Activated naive CD4-positive, alpha-beta T cell treated with anti-CD3 and anti-CD28 coated beads, Interleukin-2, amount 50 U/mL, for 24 hours (primary cell): ENCODE measurements at regions not wholly inside any gene's neighbourhood (a gene's known extent, or its start where the extent isn't known, plus 50 kb on each side); places are given as distances from the start of the nearest gene placed in this dataset.
"Not testable (repeated sequence)": the region's sequence is repeated elsewhere in the genome, so short reads cannot be mapped to it uniquely, and the experiment has no call there.

ENCODE experiments used
- H3K27ac Mint-ChIP-seq: one replicate; pipeline ENCODE4 v1.8.0; 2021; ENCODE audit warnings: mild to moderate bottlenecking, mixed read lengths
- H3K27me3 Mint-ChIP-seq: one replicate; pipeline ENCODE4 v1.8.0; 2021; ENCODE audit warnings: mixed read lengths
- H3K36me3 Mint-ChIP-seq: one replicate; pipeline ENCODE4 v1.8.0; 2021; ENCODE audit warnings: mixed read lengths
- H3K4me1 Mint-ChIP-seq: one replicate; pipeline ENCODE4 v1.8.0; 2021; ENCODE audit warnings: mixed read lengths
- H3K4me3 Mint-ChIP-seq: one replicate; pipeline ENCODE4 v1.8.0; 2021; ENCODE audit warnings: mild to moderate bottlenecking, mixed read lengths
- H3K9me3 Mint-ChIP-seq: one replicate; pipeline ENCODE4 v1.8.0; 2021; ENCODE audit warnings: mixed read lengths

DNA sequence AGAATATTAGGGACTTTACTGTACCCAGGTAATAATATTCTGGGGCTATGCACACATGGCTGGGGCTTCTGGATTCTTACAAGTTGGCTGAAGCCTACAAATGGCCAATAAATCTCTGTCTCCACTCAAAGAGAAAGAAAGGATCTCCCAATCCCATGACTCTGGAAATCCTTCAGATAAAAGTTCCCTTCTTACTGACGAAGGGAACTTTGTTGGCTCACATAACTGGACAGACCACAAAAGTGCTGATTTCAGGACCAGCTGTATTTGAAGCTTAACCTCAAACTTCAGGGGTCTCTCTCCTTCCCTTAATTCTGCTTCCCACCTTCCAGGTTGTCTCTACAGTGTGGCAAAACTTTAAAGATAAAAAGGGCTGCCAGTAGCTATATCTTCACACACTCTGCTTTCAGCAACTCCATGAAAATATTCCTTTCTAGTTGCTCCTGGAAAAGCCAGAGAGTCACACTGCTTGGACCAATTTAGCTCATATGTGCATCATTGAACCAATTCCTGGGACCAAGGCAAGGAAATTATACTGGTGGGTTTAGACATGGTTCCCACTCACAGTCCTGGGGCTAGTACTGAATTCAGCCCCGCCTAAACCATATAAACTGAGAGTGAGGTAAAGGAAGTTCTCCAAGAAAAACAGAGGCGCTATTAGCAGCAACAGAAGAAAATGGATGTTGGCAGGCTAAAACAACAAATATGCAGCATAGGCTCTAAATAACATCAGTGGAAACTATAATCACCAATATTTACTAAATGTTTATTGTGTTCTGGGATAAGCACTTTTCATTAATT is 290.0 kb upstream of the GADL1 start:
- H3K9me3 Mint-ChIP-seq = no peaks in the 10 kb centered on the region
- H3K27ac Mint-ChIP-seq = no peak overlapping the region

DNA sequence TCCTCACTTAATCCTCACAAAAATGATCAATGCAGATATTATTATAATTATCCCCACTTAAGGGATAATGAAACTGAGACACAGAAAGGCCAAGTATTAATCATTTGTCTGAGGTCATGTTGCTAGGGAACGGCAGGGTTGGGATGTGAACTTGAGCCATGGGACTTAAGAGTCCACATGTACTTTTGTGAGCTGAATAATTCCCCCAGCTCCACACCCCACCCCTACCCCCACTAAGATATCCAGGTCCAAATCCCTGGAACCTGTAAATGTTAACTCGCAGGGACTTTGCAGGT is 290.5 kb upstream of the GADL1 start:
- Mint-ChIP-seq H3K4me1 (peaks cover 10% of the 10 kb centered on the region), H3K4me3 (no peak overlapping the region), H3K36me3 (no peaks in the 10 kb centered on the region), H3K27me3 (no peaks in the 10 kb centered on the region), H3K9me3 (no peaks in the 10 kb centered on the region), H3K27ac (no peak overlapping the region)

More for the DNA sequence above, 290.0 kb upstream of the GADL1 start:
- H3K4me1 Mint-ChIP-seq = peaks cover 10% of the 10 kb centered on the region
- no peaks in the 10 kb centered on the region for H3K27me3 Mint-ChIP-seq
- no peaks in the 10 kb centered on the region for H3K36me3 Mint-ChIP-seq
- H3K4me3 Mint-ChIP-seq = no peak overlapping the region

DNA sequence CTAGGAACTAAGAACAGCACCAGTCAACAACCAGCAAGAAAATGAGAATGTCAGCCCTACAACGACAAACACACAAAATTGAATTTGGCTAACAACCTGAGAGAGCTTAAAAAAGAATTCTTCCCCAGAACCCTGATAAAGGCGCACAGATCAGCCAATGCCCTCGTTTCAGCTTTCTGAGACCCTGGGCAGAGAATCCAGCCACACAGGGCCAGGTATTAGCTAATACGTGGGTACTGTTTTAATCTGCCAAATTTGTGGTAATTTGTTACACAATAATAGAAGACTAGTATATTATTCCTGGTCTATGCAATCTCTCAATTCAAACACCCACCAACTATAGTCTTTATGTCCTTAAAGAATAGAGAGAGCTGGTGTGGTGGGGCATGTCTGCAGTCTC is 291.6 kb upstream of the GADL1 start:
- H3K9me3 Mint-ChIP-seq = no peaks in the 10 kb centered on the region
- no peak overlapping the region for H3K27ac Mint-ChIP-seq
- H3K4me3 Mint-ChIP-seq = no peak overlapping the region
- H3K36me3 Mint-ChIP-seq = no peaks in the 10 kb centered on the region
- H3K4me1 Mint-ChIP-seq = peaks cover 10% of the 10 kb centered on the region
- no peaks in the 10 kb centered on the region for H3K27me3 Mint-ChIP-seq

DNA sequence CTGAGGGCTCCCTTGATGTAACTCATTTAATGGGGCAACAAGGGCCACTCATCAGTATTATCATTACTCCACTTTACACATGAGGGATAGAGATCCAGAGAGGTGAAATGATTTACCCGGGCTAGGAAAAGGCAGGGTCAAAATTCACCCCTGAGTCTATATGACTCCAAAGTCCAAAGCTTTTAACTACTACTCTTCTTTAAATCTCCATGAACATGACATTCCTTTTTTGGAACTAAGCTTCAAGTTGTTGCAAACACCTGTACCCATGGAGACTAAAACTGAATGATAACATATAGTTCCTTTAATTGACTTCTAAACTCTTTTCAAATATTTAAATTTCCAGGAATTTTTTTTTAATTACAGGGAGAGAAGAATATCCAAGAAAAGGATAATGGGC is 292.9 kb upstream of the GADL1 start:
- Mint-ChIP-seq H3K4me3 (no peak overlapping the region), H3K4me1 (peaks cover 10% of the 10 kb centered on the region), H3K27ac (no peak overlapping the region), H3K27me3 (no peaks in the 10 kb centered on the region), H3K9me3 (no peaks in the 10 kb centered on the region), H3K36me3 (no peaks in the 10 kb centered on the region)

DNA sequence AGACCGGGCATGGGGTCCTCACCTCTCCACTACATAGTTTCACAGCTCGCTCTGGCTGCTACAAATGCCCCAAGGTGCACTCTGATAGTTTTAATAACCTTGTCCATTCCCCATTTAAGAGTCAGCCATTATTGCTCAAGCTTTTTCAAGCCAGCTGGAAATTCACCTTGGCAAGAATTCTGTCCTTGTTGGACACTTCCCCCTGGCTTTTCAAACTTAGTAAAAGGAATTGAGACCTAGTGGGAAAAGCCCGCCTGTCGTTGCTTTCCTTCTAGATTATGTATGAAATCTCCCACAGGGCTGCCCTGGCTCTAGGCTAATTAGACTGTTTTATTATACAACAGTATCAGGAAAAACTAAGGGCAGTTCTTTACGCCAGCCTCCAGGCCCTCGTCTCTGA is 293.7 kb upstream of the GADL1 start:
- Mint-ChIP-seq H3K36me3 (no peaks in the 10 kb centered on the region), H3K4me3 (no peak overlapping the region), H3K27ac (no peak overlapping the region), H3K27me3 (no peaks in the 10 kb centered on the region), H3K9me3 (no peaks in the 10 kb centered on the region), H3K4me1 (peaks cover 12% of the 10 kb centered on the region)

DNA sequence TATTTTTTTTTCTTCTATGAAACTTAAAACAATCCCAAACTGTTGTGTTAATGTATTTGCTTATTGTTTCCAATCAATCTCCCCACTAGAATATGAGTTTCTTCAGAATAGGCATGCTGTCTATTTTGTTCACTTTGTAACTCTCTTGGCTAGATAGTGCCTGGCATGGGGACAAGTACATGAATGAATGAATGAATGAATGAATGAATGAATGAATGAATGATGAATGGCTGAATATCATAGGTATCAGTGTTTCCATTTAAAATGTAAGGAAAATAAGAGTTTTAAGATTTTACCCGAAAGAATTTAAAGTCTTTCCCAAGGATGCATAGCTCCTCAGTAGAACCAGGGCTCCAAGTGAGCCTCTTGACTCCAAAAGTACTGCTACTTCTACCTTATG is 294.9 kb upstream of the GADL1 start:
- no peaks in the 10 kb centered on the region for H3K9me3 Mint-ChIP-seq
- no peaks in the 10 kb centered on the region for H3K36me3 Mint-ChIP-seq

DNA sequence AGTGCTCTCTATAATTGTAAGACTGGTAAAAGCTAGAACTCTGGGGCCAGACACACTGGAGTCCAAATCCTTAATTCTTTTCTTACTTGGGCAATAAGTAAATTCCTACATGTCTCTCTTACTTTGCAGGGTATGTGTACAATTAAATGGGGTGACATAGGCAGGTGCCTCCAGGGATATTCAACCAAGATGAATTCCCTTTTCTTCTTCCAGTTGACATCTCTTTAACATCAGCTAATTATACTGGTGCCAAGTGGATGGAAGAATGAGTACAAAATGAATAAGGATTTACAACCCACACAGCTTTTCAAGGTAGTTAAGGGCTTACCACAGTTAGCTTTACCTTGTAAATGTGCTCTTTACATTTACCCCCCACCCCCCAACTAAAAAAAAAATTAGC is 295.5 kb upstream of the GADL1 start:
- peaks cover 26% of the 10 kb centered on the region for H3K4me1 Mint-ChIP-seq
- no peaks in the 10 kb centered on the region for H3K36me3 Mint-ChIP-seq
- H3K27me3 Mint-ChIP-seq = no peaks in the 10 kb centered on the region
- no peak overlapping the region for H3K4me3 Mint-ChIP-seq
- H3K9me3 Mint-ChIP-seq = no peaks in the 10 kb centered on the region
- no peak overlapping the region for H3K27ac Mint-ChIP-seq

More for the DNA sequence above, 294.9 kb upstream of the GADL1 start:
- H3K4me1 Mint-ChIP-seq = peaks cover 22% of the 10 kb centered on the region
- H3K4me3 Mint-ChIP-seq = no peak overlapping the region
- no peak overlapping the region for H3K27ac Mint-ChIP-seq
- no peaks in the 10 kb centered on the region for H3K27me3 Mint-ChIP-seq

DNA sequence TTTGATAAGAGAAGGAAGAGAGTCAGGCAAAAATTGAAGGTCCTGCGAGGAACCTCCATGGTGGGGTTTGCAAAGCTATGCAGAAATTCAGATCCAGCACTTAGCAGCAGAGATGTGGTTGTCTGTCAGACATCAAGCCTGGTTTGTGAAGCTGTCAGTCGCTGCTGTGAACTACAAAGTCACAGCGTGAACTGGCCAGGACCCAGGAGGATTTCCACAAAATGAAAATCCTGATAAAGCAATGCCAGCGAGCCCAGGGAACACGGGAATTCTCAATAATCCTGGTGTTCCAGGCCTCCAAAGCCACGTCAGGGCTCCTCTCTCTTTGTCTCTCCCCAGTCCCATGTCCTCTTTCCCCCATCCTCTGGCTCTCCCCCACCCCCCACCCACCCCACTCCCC is 296.9 kb upstream of the GADL1 start:
- no peak overlapping the region for H3K27ac Mint-ChIP-seq
- H3K4me3 Mint-ChIP-seq = no peak overlapping the region
- no peaks in the 10 kb centered on the region for H3K9me3 Mint-ChIP-seq
- no peaks in the 10 kb centered on the region for H3K36me3 Mint-ChIP-seq
- peaks cover 32% of the 10 kb centered on the region for H3K4me1 Mint-ChIP-seq
- no peaks in the 10 kb centered on the region for H3K27me3 Mint-ChIP-seq

DNA sequence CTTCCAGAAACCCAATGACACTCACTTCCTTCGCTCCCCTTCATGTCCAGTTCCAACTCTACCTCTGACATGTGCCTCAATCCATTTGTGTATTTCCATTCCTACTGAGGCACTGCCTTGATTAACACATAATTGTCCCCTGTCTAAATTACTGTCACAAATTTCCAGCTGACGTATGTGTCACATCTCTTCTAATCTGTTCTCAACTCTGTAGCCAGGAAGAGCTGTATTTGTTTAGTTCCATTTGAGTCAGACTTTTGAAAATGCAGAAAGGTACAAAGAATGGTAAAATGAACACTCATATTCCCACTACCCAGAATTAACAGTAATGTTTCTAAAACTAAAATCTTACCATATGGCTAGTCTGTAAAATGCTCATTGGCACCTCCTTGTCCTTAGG is 299.0 kb upstream of the GADL1 start:
- Mint-ChIP-seq H3K27ac (peak overlapping the region; percentile 14), H3K36me3 (no peaks in the 10 kb centered on the region), H3K4me3 (no peak overlapping the region), H3K4me1 (peaks cover 22% of the 10 kb centered on the region), H3K27me3 (no peaks in the 10 kb centered on the region), H3K9me3 (no peaks in the 10 kb centered on the region)

DNA sequence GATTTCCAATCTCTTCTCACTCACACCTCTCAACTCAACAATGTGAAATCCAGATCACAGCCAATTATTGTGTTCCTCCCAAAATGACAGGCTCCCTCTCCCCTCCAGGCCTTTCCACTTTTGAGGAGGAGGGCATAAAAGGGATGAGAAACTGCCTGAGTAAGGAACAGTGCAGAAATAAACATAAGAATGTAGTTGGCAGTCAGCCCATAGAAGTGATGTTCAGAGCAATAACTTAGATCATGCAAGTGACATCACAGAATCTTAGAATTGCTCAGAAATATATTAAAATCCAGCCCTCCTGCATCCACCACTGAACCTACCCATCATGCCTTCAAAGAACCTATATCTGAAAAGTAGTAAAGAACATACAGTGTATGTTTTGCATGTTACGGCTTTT is 299.4 kb upstream of the GADL1 start:
- Mint-ChIP-seq H3K9me3 (no peaks in the 10 kb centered on the region), H3K27me3 (no peaks in the 10 kb centered on the region), H3K4me3 (no peak overlapping the region), H3K27ac (no peak overlapping the region), H3K36me3 (no peaks in the 10 kb centered on the region), H3K4me1 (peaks cover 22% of the 10 kb centered on the region)

DNA sequence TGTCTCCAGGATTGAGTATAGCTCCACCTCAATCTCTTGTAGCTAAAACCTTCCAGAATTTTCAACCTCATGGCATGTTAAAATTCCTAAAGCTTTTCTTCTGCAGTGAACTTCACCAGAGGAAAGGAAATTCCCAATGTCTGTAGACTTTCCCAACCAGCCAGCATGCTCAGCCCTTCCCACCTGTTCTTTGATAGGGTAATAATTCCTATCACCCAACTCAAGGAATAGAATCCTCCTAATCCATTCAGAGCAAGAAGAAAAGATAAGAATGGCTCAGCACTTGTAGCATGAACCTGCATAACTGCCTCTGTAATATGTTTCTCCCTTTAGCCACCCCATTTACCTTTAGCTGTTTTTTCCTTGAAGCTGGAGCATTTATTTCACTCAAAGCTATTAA is 301.8 kb upstream of the GADL1 start:
- peaks cover 22% of the 10 kb centered on the region for H3K4me1 Mint-ChIP-seq
- H3K27me3 Mint-ChIP-seq = no peaks in the 10 kb centered on the region
- H3K36me3 Mint-ChIP-seq = no peaks in the 10 kb centered on the region
- H3K27ac Mint-ChIP-seq = no peak overlapping the region
- H3K9me3 Mint-ChIP-seq = peaks cover 7% of the 10 kb centered on the region
- no peak overlapping the region for H3K4me3 Mint-ChIP-seq

DNA sequence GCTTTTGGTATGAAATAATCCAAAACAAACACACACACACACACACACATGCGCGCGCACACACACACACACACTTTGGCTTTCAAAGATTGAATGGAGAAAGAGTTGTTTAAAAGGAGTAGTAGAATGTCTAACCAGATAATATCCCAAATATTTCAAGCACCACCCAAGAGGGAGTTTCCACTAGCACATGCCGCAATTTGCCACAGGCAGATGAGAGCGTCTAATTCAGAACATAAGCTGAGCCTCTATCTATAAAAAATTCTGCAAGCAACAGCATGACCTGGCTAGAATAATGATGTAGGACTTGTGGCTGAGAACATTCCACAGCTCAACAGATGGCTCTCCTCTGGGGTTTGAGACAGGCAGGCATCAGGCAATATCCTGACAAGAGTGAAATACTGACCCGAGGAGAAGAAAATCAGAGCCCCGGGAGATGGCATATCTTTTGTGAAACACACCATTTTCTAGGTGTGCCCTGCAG is 302.5 kb upstream of the GADL1 start:
- H3K36me3 Mint-ChIP-seq = no peaks in the 10 kb centered on the region
- H3K4me1 Mint-ChIP-seq = peaks cover 22% of the 10 kb centered on the region
- H3K27me3 Mint-ChIP-seq = no peaks in the 10 kb centered on the region

DNA sequence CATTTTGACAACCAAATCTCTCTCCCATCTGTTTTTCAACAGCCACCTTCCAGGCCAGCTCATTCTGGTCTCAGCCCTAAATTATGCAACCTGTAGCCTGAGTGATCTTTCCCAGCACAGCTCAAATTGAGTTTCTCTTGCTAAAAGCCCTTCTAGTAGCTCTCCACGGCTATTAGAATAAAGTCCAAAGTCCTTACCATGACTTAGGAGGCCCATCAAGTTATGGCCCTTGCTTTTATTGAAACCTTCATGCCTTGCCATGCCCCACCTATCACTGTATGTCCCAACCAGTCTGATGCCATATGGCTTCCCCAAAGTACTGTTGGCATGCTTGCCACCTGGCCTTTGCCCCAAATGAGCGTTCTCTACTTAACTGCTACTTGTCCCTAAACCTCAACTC is 303.5 kb upstream of the GADL1 start:
- peaks cover 21% of the 10 kb centered on the region for H3K4me1 Mint-ChIP-seq
- no peak overlapping the region for H3K27ac Mint-ChIP-seq
- H3K27me3 Mint-ChIP-seq = no peaks in the 10 kb centered on the region
- no peak overlapping the region for H3K4me3 Mint-ChIP-seq
- H3K9me3 Mint-ChIP-seq = peaks cover 9% of the 10 kb centered on the region
- no peaks in the 10 kb centered on the region for H3K36me3 Mint-ChIP-seq

More for the DNA sequence above, 302.5 kb upstream of the GADL1 start:
- Mint-ChIP-seq H3K27ac (no peak overlapping the region), H3K9me3 (peaks cover 9% of the 10 kb centered on the region), H3K4me3 (no peak overlapping the region)

DNA sequence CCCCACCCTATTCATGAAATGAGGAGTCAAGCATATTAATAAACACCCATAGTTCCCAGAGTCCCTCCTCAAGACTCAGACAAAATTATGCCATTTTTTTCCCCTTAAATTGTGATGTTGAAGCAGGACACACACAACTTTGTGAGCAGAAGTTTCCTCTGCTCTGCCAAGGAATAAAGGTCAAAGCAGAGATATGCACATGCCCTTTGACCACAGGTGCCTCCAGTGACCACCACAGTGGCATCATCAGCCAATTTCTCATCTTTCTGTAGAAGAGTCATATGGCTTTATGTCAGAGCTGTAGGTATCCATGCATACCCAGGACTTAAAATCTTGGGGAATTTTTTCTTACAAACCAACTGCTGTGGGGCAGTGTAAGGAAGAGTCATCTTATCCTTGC is 304.4 kb upstream of the GADL1 start:
- Mint-ChIP-seq H3K4me3 (no peak overlapping the region), H3K4me1 (peaks cover 12% of the 10 kb centered on the region)

DNA sequence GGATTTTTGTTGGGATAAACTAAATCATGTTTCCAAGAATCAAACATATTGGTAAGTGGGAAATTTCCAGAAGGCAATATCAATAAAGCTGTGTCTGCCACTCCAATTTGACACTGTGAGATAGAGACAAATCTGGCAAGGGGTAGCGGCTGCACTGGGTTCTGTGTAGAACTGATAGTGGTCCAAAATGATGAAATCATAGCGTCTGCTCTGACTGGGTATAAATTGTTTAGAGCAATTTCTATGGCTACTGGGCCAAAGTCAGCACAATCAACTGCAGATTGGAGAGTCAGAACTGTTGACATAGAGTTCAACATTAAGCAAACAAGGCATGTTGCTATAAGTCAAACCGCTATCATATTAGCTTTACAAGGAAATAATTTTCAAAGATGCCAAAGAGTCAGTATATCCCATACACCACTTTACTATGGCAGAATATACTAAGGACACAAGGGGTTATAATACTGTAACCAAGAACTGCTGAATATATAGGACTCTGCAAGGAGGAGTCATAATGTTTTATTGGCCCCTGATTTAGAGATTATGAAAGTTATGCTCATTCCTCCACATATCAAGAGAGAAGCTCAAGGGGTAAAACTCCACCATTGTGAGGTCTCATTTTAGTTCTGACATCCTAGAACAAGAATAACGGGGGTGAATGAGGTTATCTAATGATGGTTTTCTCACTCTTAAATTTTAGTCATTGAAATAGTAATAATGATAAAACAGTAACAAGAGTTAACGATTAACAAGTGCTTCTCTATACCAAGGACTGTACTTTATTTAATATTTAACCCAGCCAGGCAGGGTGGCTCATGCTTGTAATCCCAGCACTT is 309.7 kb upstream of the GADL1 start:
- H3K27ac Mint-ChIP-seq = no peak overlapping the region
- peaks cover 9% of the 10 kb centered on the region for H3K9me3 Mint-ChIP-seq
- no peak overlapping the region for H3K4me3 Mint-ChIP-seq
- H3K4me1 Mint-ChIP-seq = peaks cover 9% of the 10 kb centered on the region
- no peaks in the 10 kb centered on the region for H3K36me3 Mint-ChIP-seq
- no peaks in the 10 kb centered on the region for H3K27me3 Mint-ChIP-seq

More for the DNA sequence above, 304.4 kb upstream of the GADL1 start:
- Mint-ChIP-seq H3K9me3 (peaks cover 9% of the 10 kb centered on the region), H3K27ac (no peak overlapping the region), H3K36me3 (no peaks in the 10 kb centered on the region), H3K27me3 (no peaks in the 10 kb centered on the region)

DNA sequence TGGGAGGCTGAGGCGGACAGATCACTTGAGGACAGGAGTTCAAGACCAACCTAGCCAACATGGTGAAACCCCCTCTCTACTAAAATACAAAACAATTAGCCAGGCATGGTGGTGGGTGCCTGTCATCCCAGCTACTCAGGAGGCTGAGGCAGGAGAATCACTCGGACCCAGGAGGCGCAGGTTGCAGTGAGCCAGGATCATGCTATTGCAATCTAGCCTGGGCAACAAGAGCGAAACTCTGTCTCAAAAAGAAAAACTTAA is 310.3 kb upstream of the GADL1 start:
- H3K27ac Mint-ChIP-seq, H3K9me3 Mint-ChIP-seq, H3K27me3 Mint-ChIP-seq, H3K4me3 Mint-ChIP-seq, H3K36me3 Mint-ChIP-seq: not testable (repeated sequence)
- H3K4me1 Mint-ChIP-seq = peaks cover 14% of the 10 kb centered on the region
